Mesodermal cell (in vitro differentiated cells): ENCODE measurements at regions not wholly inside any gene's neighbourhood (a gene's known extent, or its start where the extent isn't known, plus 50 kb on each side); places are given as distances from the start of the nearest gene placed in this dataset.

ENCODE experiments used
- H3K27ac ChIP-seq: 2 replicates; pipeline ENCODE4 v1.7.0; 2013; ENCODE audit warnings: mild to moderate bottlenecking, low read depth, low read length, moderate library complexity; ENCODE audit not compliant: severe bottlenecking
- H3K36me3 ChIP-seq: 2 replicates; pipeline ENCODE4 v1.7.1; 2013; ENCODE audit warnings: mild to moderate bottlenecking, low read length, moderate library complexity; ENCODE audit not compliant: control insufficient read depth, insufficient read depth
- H3K4me1 ChIP-seq: one replicate; pipeline ENCODE4 v1.7.1; 2013; ENCODE audit warnings: mild to moderate bottlenecking, low read length; ENCODE audit not compliant: insufficient read depth, control insufficient read depth, poor library complexity, severe bottlenecking
- H3K4me3 ChIP-seq: 2 replicates; pipeline ENCODE4 v1.7.0; 2013; ENCODE audit warnings: low read length, control low read depth, mild to moderate bottlenecking; ENCODE audit not compliant: insufficient read depth, poor library complexity, severe bottlenecking; ENCODE audit errors: extremely low read depth
- H3K9me3 ChIP-seq: 2 replicates; pipeline ENCODE4 v1.7.1; 2013; ENCODE audit warnings: mild to moderate bottlenecking, low read length, moderate library complexity; ENCODE audit not compliant: control insufficient read depth
- WGBS, 2 experiments: methylation state at CpG; one replicate each; pipeline ENCODE4 v1.1.5; 2013; ENCODE audit warnings: missing lambda C conversion rate in 2 of 2; ENCODE audit not compliant: insufficient coverage in 2 of 2; 5-methylcytosine and 5-hydroxymethylcytosine counted together

GRCh38 chr15:62844564-62845240 is 197.8 kb upstream of the TPM1 start:
- H3K9me3 ChIP-seq = no peaks in the 10 kb centered on the region
- H3K36me3 ChIP-seq = peaks cover 11% of the 10 kb centered on the region
- WGBS, 2 experiments = 81 to 95% methylated on average over 6 to 8 of the region's 10 CpGs
- peaks cover 60% of the 10 kb centered on the region for H3K4me1 ChIP-seq
- H3K27ac ChIP-seq = peak overlapping the region; percentile 23
- H3K4me3 ChIP-seq = no peak overlapping the region

GRCh38 chr15:62845241-62846126 is 197.1 kb upstream of the TPM1 start:
- H3K4me1 ChIP-seq = peaks cover 65% of the 10 kb centered on the region
- peaks cover 3% of the 10 kb centered on the region for H3K36me3 ChIP-seq
- no peaks in the 10 kb centered on the region for H3K9me3 ChIP-seq
- 73 to 75% methylated on average over 11 to 12 of the region's 12 CpGs for WGBS, 2 experiments
- H3K27ac ChIP-seq = peak overlapping the region; percentile 23
- no peak overlapping the region for H3K4me3 ChIP-seq

GRCh38 chr15:62846131-62846804 is 196.3 kb upstream of the TPM1 start:
- Histone ChIP-seq H3K9me3 (no peaks in the 10 kb centered on the region), H3K27ac (peak overlapping the region; percentile 29), H3K4me1 (peaks cover 65% of the 10 kb centered on the region), H3K4me3 (no peak overlapping the region), H3K36me3 (no peaks in the 10 kb centered on the region)
- 84 to 93% methylated on average over 6 to 9 of the region's 10 CpGs for WGBS, 2 experiments

- Histone ChIP-seq H3K36me3 (no peaks in the 10 kb centered on the region), H3K9me3 (no peaks in the 10 kb centered on the region), H3K27ac (peak overlapping the region; percentile 16), H3K4me1 (peaks cover 65% of the 10 kb centered on the region), H3K4me3 (no peak overlapping the region)
- WGBS, 2 experiments = 88 to 91% methylated on average over 5 to 8 of the region's 8 CpGs
These were observed 195.6 kb upstream of the TPM1 start for GRCh38 chr15:62846805-62847495.

GRCh38 chr15:62847900-62848489 is 194.6 kb upstream of the TPM1 start:
- peak overlapping the region; percentile 46 for H3K27ac ChIP-seq
- peaks cover 75% of the 10 kb centered on the region for H3K4me1 ChIP-seq
- WGBS, 2 experiments = 81 to 92% methylated on average over 5 of the region's 7 CpGs
- no peaks in the 10 kb centered on the region for H3K36me3 ChIP-seq
- no peaks in the 10 kb centered on the region for H3K9me3 ChIP-seq
- no peak overlapping the region for H3K4me3 ChIP-seq

GRCh38 chr15:62848632-62849050 is 193.9 kb upstream of the TPM1 start:
- 83 to 85% methylated on average over 5 of the region's 5 CpGs for WGBS, 2 experiments
- H3K27ac ChIP-seq = peak overlapping the region; percentile 46
- no peaks in the 10 kb centered on the region for H3K36me3 ChIP-seq
- peaks cover 80% of the 10 kb centered on the region for H3K4me1 ChIP-seq
- H3K4me3 ChIP-seq = no peak overlapping the region
- no peaks in the 10 kb centered on the region for H3K9me3 ChIP-seq

- no peaks in the 10 kb centered on the region for H3K36me3 ChIP-seq
- WGBS, 2 experiments = 48 to 67% methylated on average over 1 to 3 of the region's 4 CpGs
- no peak overlapping the region for H3K4me3 ChIP-seq
- H3K9me3 ChIP-seq = no peaks in the 10 kb centered on the region
- peaks cover 82% of the 10 kb centered on the region for H3K4me1 ChIP-seq
- peak overlapping the region; percentile 20 for H3K27ac ChIP-seq
These were observed 193.0 kb upstream of the TPM1 start for GRCh38 chr15:62849316-62850106.

GRCh38 chr15:62850318-62850717 is 192.2 kb upstream of the TPM1 start:
- Histone ChIP-seq H3K4me3 (no peak overlapping the region), H3K27ac (peak overlapping the region; percentile 99), H3K9me3 (no peaks in the 10 kb centered on the region), H3K36me3 (no peaks in the 10 kb centered on the region), H3K4me1 (peaks cover 74% of the 10 kb centered on the region)
- 83 to 91% methylated on average over 7 to 9 of the region's 9 CpGs for WGBS, 2 experiments

GRCh38 chr15:62850791-62851291 is 191.7 kb upstream of the TPM1 start:
- H3K36me3 ChIP-seq = no peaks in the 10 kb centered on the region
- H3K4me1 ChIP-seq = peaks cover 70% of the 10 kb centered on the region
- peak overlapping the region; percentile 99 for H3K27ac ChIP-seq
- H3K9me3 ChIP-seq = no peaks in the 10 kb centered on the region
- WGBS, 2 experiments = 29 to 34% methylated on average over 6 of the region's 9 CpGs
- H3K4me3 ChIP-seq = no peak overlapping the region
